Activated T-cell treated with anti-CD3 and anti-CD28 coated beads, Interleukin-2, amount 50 U/mL, for 4 hours (primary cell): ENCODE measurements at regions not wholly inside any gene's neighbourhood (a gene's known extent, or its start where the extent isn't known, plus 50 kb on each side); places are given as distances from the start of the nearest gene placed in this dataset.

Experiments used
- ATAC-seq, 2 donors: fragments of 200-7000 bp; cut with Tn5 transposase; one replicate each; pipeline ENCODE4 v1.10.0; 2021
- DNase-seq: peaks from one replicate; pipeline ENCODE4 v3.0.0-alpha.2; 2020
- H3K27me3 Mint-ChIP-seq: one replicate; pipeline ENCODE4 v1.8.0; 2021; ENCODE audit warnings: low read depth, mixed read lengths
- H3K36me3 Mint-ChIP-seq: one replicate; pipeline ENCODE4 v1.8.0; 2022; ENCODE audit warnings: mixed read lengths; ENCODE audit not compliant: insufficient read depth
- H3K4me1 Mint-ChIP-seq: one replicate; pipeline ENCODE4 v1.8.0; 2021; ENCODE audit warnings: low read depth, mixed read lengths
- H3K4me3 Mint-ChIP-seq: one replicate; pipeline ENCODE4 v1.8.0; 2021; ENCODE audit warnings: mild to moderate bottlenecking, moderate library complexity, mixed read lengths
- H3K9me3 Mint-ChIP-seq: one replicate; pipeline ENCODE4 v1.8.0; 2021; ENCODE audit warnings: mixed read lengths

DNA sequence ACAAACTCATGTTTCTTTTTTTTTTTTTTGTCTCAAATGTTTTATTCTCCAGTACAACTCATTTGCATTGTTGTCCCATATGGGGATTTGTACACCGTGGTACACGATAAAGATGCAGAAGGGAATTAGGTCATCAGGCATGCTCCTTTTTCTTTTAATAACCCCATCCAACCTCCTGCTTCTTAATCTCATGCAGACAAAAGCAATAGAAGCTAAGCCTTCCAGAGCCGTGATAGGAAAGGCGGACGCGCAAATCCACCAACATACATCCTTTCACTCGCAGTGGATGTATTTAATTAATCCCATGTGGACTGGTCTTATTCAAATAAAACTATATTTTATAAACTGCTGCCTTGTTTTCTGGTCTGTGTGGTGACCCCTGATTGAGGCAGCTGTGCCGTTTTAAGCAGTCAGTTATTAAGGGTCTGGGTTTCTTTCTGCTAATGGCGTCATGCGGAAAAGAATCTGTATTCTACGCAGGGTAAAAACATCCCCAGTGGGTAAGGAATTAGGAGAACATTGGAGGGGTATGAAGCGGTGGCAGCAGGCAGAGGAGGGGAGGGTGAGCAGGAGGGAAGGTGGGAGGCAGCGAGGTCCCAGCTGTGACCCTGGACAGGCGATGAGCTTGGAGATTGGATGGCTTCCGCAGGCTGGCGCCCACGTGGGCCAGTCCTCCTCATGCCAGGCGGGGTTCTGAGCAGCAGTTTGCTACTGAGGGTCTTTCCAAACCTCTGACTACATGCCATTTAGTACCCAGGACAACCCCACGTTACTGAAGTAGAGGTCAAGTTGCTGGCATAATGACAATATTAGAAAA lies 172.8 kb downstream of the LINC00237 start:
- no peak for DNase-seq
- ATAC-seq = no peak
- H3K36me3 Mint-ChIP-seq = no peaks in the 10 kb centered on the region
- H3K9me3 Mint-ChIP-seq = no peaks in the 10 kb centered on the region
- peaks cover 5% of the 10 kb centered on the region for H3K27me3 Mint-ChIP-seq
- no peaks in the 10 kb centered on the region for H3K4me1 Mint-ChIP-seq
- no peak overlapping the region for H3K4me3 Mint-ChIP-seq

DNA sequence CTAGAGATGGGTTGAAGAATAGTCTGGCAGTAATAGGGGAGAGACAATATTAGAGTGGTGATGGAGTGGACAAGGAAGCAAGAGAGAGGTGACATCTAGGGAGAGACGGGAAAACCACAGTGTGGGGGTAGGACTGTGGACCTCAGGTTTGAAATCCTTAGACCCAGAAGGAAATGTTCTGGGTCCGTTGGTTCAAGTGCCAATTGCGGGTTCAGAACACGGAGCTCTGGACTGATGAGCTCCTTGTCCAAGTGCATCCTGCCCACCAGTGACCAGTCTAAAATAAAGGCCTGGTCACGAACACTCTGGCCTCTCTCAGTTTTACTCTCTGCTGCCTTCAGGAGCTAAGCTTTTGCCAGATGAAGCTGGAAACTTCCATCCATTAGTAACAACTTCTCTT lies 174.0 kb downstream of the LINC00237 start:
- H3K9me3 Mint-ChIP-seq = no peaks in the 10 kb centered on the region
- peaks cover 5% of the 10 kb centered on the region for H3K27me3 Mint-ChIP-seq
- no peak overlapping the region for H3K4me3 Mint-ChIP-seq
- ATAC-seq (no peak), DNase-seq (no peak)
- H3K4me1 Mint-ChIP-seq = no peaks in the 10 kb centered on the region
- no peaks in the 10 kb centered on the region for H3K36me3 Mint-ChIP-seq

DNA sequence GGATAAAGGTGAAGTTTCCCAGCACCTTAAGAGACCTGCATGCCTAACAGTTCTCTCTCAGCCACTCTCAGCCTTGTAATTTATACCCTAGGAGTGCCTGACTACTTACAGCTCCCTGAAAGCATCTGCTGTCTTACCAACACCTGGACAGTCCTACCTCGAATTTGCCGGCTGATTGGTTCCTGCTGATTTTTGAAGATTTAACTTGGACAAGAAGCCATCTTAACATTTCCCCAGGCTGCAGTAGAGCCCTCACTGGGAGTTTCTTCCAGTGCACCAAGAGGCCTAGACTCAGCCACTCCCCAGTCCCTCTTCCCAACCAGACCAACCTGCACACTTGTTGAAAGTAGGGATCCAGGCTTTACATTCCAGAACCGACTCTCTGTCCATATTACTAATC lies 174.5 kb downstream of the LINC00237 start:
- Mint-ChIP-seq H3K4me3 (no peak overlapping the region), H3K27me3 (peaks cover 5% of the 10 kb centered on the region), H3K9me3 (no peaks in the 10 kb centered on the region), H3K36me3 (no peaks in the 10 kb centered on the region), H3K4me1 (no peaks in the 10 kb centered on the region)
- ATAC-seq (no peak), DNase-seq (no peak)

DNA sequence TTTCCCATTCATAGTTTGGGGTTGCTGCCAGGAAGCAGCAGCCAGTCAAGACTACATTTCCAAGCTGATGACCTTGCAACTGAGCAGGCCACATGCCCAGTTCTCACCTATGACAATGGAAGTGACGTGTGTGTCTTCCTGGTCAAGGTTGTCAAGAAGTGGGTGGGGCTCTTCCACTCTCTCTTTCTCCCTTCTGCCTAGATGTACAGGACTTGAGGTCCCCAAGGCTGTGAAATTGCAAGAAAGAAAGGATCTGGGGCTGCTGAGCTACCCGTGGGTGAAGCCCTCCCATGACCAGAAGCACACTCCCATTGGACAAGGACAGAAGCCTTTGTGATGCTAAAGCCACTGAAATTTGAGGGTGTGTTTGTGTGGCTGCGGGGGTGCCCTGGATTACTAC lies 175.1 kb downstream of the LINC00237 start:
- Mint-ChIP-seq H3K4me1 (no peaks in the 10 kb centered on the region), H3K27me3 (peaks cover 5% of the 10 kb centered on the region), H3K4me3 (no peak overlapping the region), H3K9me3 (no peaks in the 10 kb centered on the region), H3K36me3 (no peaks in the 10 kb centered on the region)
- ATAC-seq (no peak), DNase-seq (no peak)

DNA sequence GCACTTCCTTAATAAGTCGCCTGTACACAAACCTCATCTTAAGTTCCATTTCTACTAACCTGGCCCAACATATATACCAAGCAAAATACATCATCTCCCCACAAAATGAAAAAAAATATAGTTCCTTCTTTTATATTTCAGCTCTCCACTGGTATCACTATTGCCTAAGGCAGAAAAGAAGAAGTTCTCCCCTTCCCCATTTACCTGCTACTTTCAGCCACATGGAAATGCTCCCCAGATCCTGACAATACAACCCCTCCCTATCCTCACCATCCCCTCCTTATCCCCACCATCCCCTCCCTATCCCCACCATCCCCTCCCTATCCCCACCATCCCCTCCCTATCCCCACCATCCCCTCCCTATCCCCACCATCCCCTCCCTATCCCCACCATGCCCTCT lies 175.7 kb downstream of the LINC00237 start:
- H3K36me3 Mint-ChIP-seq = no peaks in the 10 kb centered on the region
- H3K4me1 Mint-ChIP-seq = no peaks in the 10 kb centered on the region
- no peak for ATAC-seq
- H3K9me3 Mint-ChIP-seq = no peaks in the 10 kb centered on the region
- no peak for DNase-seq
- no peak overlapping the region for H3K4me3 Mint-ChIP-seq
- H3K27me3 Mint-ChIP-seq = peaks cover 5% of the 10 kb centered on the region

DNA sequence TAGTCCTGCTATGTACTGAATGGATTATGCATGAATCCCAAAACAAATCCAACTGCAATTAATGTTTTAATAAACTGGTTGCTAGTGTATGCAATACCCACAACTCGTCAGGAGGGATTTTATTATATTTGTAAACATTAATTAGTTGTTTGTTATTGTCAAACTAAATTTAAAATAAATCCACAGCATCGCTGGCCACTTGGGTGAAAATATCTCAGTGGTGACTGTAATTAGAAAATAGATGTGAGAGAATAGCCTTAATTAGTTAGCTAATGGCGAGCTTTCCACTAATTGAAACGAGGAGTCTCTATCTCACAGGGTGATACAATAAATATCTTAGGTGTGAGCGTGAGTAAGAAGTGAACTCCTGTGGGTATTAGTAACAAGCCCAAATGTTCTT lies 176.8 kb downstream of the LINC00237 start:
- Mint-ChIP-seq H3K9me3 (no peaks in the 10 kb centered on the region), H3K27me3 (peaks cover 4% of the 10 kb centered on the region), H3K36me3 (no peaks in the 10 kb centered on the region), H3K4me1 (no peaks in the 10 kb centered on the region), H3K4me3 (no peak overlapping the region)
- DNase-seq (no peak), ATAC-seq (no peak)

DNA sequence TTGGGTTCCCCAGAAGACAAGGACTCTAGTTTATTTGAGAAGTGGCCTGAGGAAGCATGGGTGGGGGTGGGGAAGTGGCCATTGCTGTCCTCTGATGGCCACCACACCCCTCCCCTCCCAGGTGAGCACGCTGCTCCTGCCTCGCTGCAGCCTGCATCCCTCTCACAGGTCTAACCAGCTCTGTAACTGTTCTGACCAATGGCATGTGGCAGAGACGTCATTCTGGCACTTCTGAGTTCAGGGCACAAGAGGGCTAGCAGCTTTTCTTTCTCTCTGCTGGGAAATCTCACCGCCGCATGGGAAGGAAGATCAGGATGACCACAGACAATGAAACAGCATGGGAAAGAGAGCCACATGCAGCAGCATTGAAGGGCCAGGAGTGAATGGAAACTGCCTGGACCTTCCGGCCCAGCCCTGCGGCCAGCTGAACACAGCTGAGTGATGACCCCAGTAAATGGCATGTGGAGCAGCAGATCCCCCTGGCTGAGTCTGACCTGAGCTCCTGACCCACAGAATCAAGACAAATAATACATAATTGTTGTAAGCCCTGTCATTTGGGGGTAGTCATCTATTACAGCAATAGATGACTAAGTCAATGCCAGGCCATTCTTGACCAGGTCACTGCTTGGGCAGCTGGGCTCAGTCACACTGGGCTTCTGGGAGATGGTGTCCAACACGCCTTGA lies 179.8 kb downstream of the LINC00237 start:
- ATAC-seq (no peak), DNase-seq (no peak)
- H3K4me3 Mint-ChIP-seq = no peak overlapping the region
- H3K27me3 Mint-ChIP-seq = peaks cover 4% of the 10 kb centered on the region
- no peaks in the 10 kb centered on the region for H3K9me3 Mint-ChIP-seq
- no peaks in the 10 kb centered on the region for H3K36me3 Mint-ChIP-seq
- no peaks in the 10 kb centered on the region for H3K4me1 Mint-ChIP-seq

DNA sequence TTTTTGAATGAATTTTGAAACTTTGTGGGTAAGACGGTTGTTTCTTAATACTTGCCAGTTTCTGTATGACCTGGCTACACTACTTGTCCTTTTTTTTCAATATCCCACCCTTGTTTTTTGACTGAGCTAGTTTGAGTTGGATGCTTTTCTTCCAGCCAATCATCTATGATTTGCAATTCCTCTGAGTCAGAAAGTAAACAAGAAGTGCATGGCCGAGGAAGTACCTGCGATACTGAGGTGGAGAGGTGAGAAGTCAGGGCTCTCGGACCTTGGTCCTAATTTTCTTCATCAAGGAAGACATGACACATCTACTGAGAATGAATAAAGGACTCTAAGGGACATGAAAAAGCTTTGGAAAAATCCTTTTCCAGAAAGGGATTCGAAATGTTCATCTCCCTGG lies 185.7 kb downstream of the LINC00237 start:
- Mint-ChIP-seq H3K27me3 (peaks cover 3% of the 10 kb centered on the region), H3K4me3 (no peak overlapping the region), H3K36me3 (no peaks in the 10 kb centered on the region), H3K4me1 (no peaks in the 10 kb centered on the region), H3K9me3 (peaks cover 32% of the 10 kb centered on the region)
- no peak for ATAC-seq
- no peak for DNase-seq

DNA sequence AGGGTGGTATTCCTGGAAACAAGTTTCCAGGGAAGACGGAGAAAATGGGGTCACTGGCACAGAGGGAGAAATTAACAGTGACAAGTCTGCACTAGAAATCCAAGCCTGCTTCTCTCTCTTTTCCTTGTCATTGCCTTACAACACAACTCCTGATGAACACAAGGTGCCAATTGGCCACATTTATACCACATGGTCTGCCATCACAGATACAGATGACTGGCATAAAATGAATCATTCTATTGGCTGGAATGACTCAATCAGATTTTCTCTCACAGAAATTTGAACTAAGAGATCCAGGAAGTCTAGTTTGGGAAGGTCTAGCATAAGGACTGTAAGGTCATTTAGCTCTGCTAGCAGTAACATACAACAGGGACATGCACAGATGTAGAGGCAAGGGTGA lies 190.3 kb downstream of the LINC00237 start:
- no peak for DNase-seq
- ATAC-seq = no peak
- no peak overlapping the region for H3K4me3 Mint-ChIP-seq
- H3K4me1 Mint-ChIP-seq = no peaks in the 10 kb centered on the region
- H3K27me3 Mint-ChIP-seq = peaks cover 10% of the 10 kb centered on the region
- no peaks in the 10 kb centered on the region for H3K36me3 Mint-ChIP-seq
- peaks cover 33% of the 10 kb centered on the region for H3K9me3 Mint-ChIP-seq

DNA sequence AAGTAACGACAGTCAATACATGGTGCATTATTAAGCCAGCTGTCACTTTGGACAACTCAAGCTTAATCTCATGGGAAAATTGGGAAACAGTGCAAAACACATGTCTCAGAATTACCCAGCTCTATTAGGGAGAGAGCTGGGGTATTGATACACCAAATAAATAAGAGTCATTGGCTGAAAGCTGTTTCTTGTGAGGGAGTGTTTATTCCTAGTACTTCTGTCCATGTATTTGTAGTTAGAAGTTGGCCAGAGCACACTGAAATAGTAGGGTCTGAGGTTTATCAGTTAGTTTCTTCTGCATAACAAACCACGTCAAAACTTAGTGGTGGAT lies 192.0 kb upstream of the RALGAPA2 start:
- Mint-ChIP-seq H3K4me3 (no peak overlapping the region), H3K9me3 (no peaks in the 10 kb centered on the region), H3K4me1 (no peaks in the 10 kb centered on the region), H3K27me3 (peaks cover 18% of the 10 kb centered on the region), H3K36me3 (no peaks in the 10 kb centered on the region)
- ATAC-seq = no peak
- no peak for DNase-seq

DNA sequence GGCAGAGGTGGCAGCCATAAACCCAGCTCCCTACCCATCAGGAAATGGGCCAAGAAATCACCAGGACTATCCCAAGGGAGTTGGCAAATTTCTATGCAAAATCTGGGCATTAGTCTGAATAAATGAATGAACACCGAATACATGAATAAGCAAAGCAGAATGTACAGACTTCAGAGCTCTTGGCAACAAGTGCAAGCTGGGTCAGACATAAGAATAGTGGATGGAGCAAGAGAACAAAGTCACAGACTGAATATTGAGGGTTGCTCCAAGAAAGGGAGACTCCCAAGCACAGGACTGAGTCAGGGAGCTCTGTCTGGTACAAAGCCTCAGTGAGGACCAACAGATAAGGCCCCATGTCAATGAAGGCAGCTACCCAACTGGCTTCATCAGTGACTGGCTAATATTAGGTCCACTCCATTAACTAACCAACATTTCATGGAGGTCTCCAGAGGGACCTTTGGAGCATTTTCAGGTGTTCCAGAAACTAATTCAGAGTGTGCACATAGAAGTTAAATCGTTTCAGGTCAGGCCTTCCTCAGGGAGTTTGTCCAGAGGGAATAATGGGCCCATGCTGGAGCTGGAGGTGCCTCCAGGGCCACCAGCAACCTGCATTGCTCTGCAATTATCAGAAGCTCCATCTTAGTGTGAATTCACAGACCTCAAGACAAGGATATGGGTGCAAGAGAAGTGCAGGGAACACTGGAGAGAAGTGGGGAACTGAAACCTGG lies 191.5 kb upstream of the RALGAPA2 start:
- no peak for DNase-seq

DNA sequence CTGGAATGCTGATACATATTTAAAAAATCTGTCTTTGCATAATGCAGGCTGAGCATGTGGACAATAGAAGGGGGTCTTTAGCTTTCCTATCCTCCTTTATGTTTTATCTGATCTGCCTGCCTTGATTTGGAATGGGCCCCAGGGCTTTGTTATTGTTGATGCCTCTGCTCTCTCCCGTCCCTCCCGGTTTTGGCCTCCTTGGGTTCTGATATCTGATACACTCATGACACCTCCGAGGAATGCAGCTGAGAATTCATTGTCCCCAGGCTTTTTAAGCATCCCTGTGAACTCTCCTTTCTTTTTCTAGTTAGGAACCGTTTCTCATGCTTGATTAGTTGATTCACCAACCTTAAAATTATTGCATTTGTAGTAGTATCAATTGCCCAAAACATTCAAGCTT lies 185.5 kb upstream of the RALGAPA2 start:
- H3K4me3 Mint-ChIP-seq = no peak overlapping the region
- no peaks in the 10 kb centered on the region for H3K36me3 Mint-ChIP-seq
- H3K4me1 Mint-ChIP-seq = no peaks in the 10 kb centered on the region
- no peaks in the 10 kb centered on the region for H3K9me3 Mint-ChIP-seq
- ATAC-seq (no peak), DNase-seq (no peak)
- peaks cover 4% of the 10 kb centered on the region for H3K27me3 Mint-ChIP-seq

More for the DNA sequence above, 191.5 kb upstream of the RALGAPA2 start:
- Mint-ChIP-seq H3K36me3 (no peaks in the 10 kb centered on the region), H3K9me3 (no peaks in the 10 kb centered on the region), H3K4me1 (no peaks in the 10 kb centered on the region), H3K4me3 (no peak overlapping the region), H3K27me3 (peaks cover 18% of the 10 kb centered on the region)
- ATAC-seq = no peak

DNA sequence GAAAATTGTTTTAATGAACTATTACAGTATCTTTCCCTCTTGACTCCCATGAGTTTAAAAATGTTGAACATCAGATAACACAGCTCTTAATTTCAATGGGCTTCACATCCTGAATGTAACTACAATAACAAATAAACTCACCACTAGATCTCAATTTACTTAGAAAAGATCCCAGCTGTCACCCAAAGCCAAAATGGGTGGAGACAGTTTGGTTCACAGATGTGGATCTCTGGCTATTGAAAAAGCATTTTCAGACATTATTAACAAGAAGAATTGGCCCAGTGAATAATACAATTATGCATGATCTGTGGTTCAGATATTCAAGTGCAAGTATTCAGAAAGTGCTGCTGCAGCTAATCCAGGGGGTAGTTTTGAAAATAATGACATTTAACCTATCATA lies 184.7 kb upstream of the RALGAPA2 start:
- H3K27me3 Mint-ChIP-seq = peaks cover 4% of the 10 kb centered on the region
- no peaks in the 10 kb centered on the region for H3K36me3 Mint-ChIP-seq
- H3K9me3 Mint-ChIP-seq = no peaks in the 10 kb centered on the region
- DNase-seq (no peak), ATAC-seq (no peak)
- no peaks in the 10 kb centered on the region for H3K4me1 Mint-ChIP-seq
- no peak overlapping the region for H3K4me3 Mint-ChIP-seq

DNA sequence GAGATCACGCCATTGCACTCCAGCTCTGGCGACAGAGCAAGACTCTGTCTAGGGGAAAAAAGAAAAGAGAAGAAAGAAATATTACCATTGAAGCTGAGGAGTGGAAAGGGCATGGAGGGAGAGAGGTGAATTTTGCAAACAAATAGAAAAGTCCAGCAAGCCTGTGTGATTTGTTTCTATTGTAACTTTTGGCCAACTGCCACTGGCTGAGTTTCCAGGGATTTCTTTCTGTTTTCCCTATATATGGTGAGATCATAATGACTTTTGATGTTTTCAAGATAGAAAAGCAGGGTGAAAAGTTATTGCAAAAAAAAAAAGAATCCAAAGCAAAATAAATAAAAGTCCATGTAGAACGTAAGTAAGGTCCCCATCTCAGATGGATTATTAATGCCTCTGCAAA lies 184.2 kb upstream of the RALGAPA2 start:
- Mint-ChIP-seq H3K9me3 (no peaks in the 10 kb centered on the region), H3K4me3 (no peak overlapping the region), H3K36me3 (no peaks in the 10 kb centered on the region), H3K27me3 (peaks cover under 1% of the 10 kb centered on the region), H3K4me1 (no peaks in the 10 kb centered on the region)
- DNase-seq (no peak), ATAC-seq (no peak)

DNA sequence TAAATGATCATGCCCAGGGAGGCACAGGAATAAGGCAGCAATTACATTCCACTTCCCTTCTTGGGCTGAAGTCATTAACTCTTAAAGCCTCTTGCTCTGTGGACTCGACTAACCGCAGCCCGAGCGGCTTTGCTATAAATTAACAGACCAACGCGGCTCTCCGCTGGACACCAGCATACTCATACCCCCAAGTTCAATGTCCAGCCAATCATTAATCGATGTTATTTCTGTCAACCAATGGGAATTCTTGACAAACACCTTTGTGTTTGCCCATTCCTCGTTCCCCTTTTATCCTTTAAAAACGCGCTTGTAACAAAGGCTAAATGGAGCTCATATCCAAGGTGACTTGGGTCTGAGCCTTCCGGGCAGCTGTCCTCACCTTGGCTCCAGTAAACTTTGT lies 183.1 kb upstream of the RALGAPA2 start:
- H3K9me3 Mint-ChIP-seq = no peaks in the 10 kb centered on the region
- H3K27me3 Mint-ChIP-seq = no peaks in the 10 kb centered on the region
- ATAC-seq (no peak), DNase-seq (no peak)
- H3K4me1 Mint-ChIP-seq = no peaks in the 10 kb centered on the region
- no peaks in the 10 kb centered on the region for H3K36me3 Mint-ChIP-seq
- H3K4me3 Mint-ChIP-seq = no peak overlapping the region
